SK-N-SH (cell line): ENCODE measurements at regions not wholly inside any gene's neighbourhood (a gene's known extent, or its start where the extent isn't known, plus 50 kb on each side); places are given as distances from the start of the nearest gene placed in this dataset.

Source experiments
- CTCF ChIA-PET: fragments of 300-600, 350-600 bp; formaldehyde crosslinking; extraction: SDS; loops from one replicate; lab custom pipeline; 2021; lab: Yijun Ruan, JAX
- POLR2A ChIA-PET: fragments of 350-600 bp; sonication (Branson Sonifier 250); formaldehyde crosslinking; extraction: SDS; loops from one replicate; lab custom pipeline; 2020; ENCODE audit warnings: antibody characterized with exemption, inconsistent platforms; lab: Yijun Ruan, JAX
- DNase-seq: peaks from one replicate; pipeline ENCODE4 v3.0.0; 2012
- H2AFZ ChIP-seq: fragments of 200-600 bp; sonication (generic); 2 replicates; pipeline ENCODE4 v1.8.1; 2016; ENCODE audit warnings: antibody characterized with exemption, mild to moderate bottlenecking, low read depth
- H3F3A ChIP-seq: fragments of 200-600 bp; sonication (generic); replicated peaks from 2 replicates; pipeline ENCODE3; 2016; ENCODE audit warnings: antibody characterized with exemption, mild to moderate bottlenecking; ENCODE audit not compliant: insufficient read depth
- H3K27ac ChIP-seq, 2 experiments: fragments of 200-500 bp in 1 of 2; fragments of 200-600 bp in 1 of 2; sonication (Bioruptor generic) in 1 of 2; sonication (generic), shearing (Covaris generic) in 1 of 2; 2 replicates each; pipeline versions ENCODE4 v1.5.1 to v1.6.1; 2014 to 2016; ENCODE audit warnings: low read depth in 2 of 2, inconsistent platforms in 1 of 2, low read length in 1 of 2, mild to moderate bottlenecking in 1 of 2, mixed read lengths in 1 of 2
- H3K27me3 ChIP-seq: fragments of 200-600 bp; sonication (generic), shearing (Covaris generic); 2 replicates; pipeline ENCODE4 v1.6.1; 2016; ENCODE audit warnings: mixed run types; ENCODE audit not compliant: insufficient read depth
- H3K36me3 ChIP-seq, 2 experiments: fragments of 200-500 bp in 1 of 2; fragments of 200-600 bp in 1 of 2; sonication (Bioruptor generic) in 1 of 2; sonication (generic) in 1 of 2; replicated peaks in 1 of 2; 2 replicates each; pipeline versions ENCODE3 to v1.5.1; 2014 to 2016; ENCODE audit warnings: low read length in 1 of 2, mild to moderate bottlenecking in 1 of 2; ENCODE audit not compliant: insufficient read depth in 2 of 2, control insufficient read depth in 1 of 2
- H3K4me1 ChIP-seq, 2 experiments: fragments of 200-500 bp in 1 of 2; fragments of 200-600 bp in 1 of 2; sonication (Bioruptor generic) in 1 of 2; sonication (generic), shearing (Covaris generic) in 1 of 2; 2 replicates each; pipeline versions ENCODE4 v1.5.1 to v1.6.1; 2014 to 2016; ENCODE audit warnings: low read depth in 1 of 2, low read length in 1 of 2, mixed run types in 1 of 2; ENCODE audit not compliant: insufficient read depth in 2 of 2, control insufficient read depth in 1 of 2
- H3K4me2 ChIP-seq: fragments of 200-600 bp; sonication (generic), shearing (Covaris generic); 2 replicates; pipeline ENCODE4 v1.6.1; 2017; ENCODE audit warnings: mixed run types
- H3K4me3 ChIP-seq, 2 experiments: fragments of 200-500 bp in 1 of 2; fragments of 200-600 bp in 1 of 2; sonication (Bioruptor generic) in 1 of 2; sonication (generic), shearing (Covaris generic) in 1 of 2; 2 replicates each; pipeline versions ENCODE4 v1.5.1 to v1.8.1; 2014 to 2016; ENCODE audit warnings: low read depth in 2 of 2, inconsistent platforms in 1 of 2, low read length in 1 of 2, mild to moderate bottlenecking in 1 of 2, mixed read lengths in 1 of 2, moderate library complexity in 1 of 2
- H3K79me2 ChIP-seq: fragments of 200-600 bp; sonication (generic); 2 replicates; pipeline ENCODE4 v1.8.1; 2017; ENCODE audit warnings: mild to moderate bottlenecking; ENCODE audit not compliant: insufficient read depth
- H3K9ac ChIP-seq: fragments of 200-600 bp; sonication (generic); 2 replicates; pipeline ENCODE4 v1.6.1; 2017; ENCODE audit warnings: mixed run types
- H3K9me2 ChIP-seq: fragments of 200-600 bp; sonication (generic); 2 replicates; pipeline ENCODE4 v1.6.1; 2017; ENCODE audit warnings: mixed run types
- H3K9me3 ChIP-seq: fragments of 200-600 bp; sonication (generic); 2 replicates; pipeline ENCODE4 v1.6.1; 2017; ENCODE audit warnings: mixed run types, mild to moderate bottlenecking, moderate library complexity
- H4K20me1 ChIP-seq: fragments of 200-600 bp; sonication (generic); 2 replicates; pipeline ENCODE4 v1.6.1; 2017; ENCODE audit warnings: mild to moderate bottlenecking, mixed run types; ENCODE audit not compliant: insufficient read depth
- ELF1 ChIP-seq: IDR thresholded peaks from 2 replicates; pipeline ENCODE4 v1.4.0; 2012
- EP300 ChIP-seq, 2 experiments: IDR thresholded peaks; 2 replicates each; pipeline versions ENCODE4 v1.4.0 to v1.6.1; 2012; ENCODE audit warnings: borderline replicate concordance in 1 of 2, low read depth in 1 of 2, low read length in 1 of 2
- FOSL2 ChIP-seq: IDR thresholded peaks from 2 replicates; pipeline ENCODE4 v1.4.0; 2012; ENCODE audit warnings: low read depth, mild to moderate bottlenecking, moderate library complexity, borderline replicate concordance
- GABPA ChIP-seq: IDR thresholded peaks from 2 replicates; pipeline ENCODE4 v1.4.0; 2012; ENCODE audit warnings: low read depth, mild to moderate bottlenecking
- MXI1 ChIP-seq: IDR thresholded peaks from 2 replicates; pipeline ENCODE4 v1.6.1; 2012; ENCODE audit warnings: mild to moderate bottlenecking, low read depth, low read length, improper control_type of control experiment
- POLR2AphosphoS5 ChIP-seq: IDR thresholded peaks from 2 replicates; pipeline ENCODE4 v1.6.1; 2012; ENCODE audit warnings: low read depth, low read length
- RCOR1 ChIP-seq: fragments of 150-350 bp; IDR thresholded peaks from 2 replicates; pipeline ENCODE4 v1.6.1; 2017; ENCODE audit warnings: antibody characterized with exemption, low read length
- RXRA ChIP-seq: IDR thresholded peaks from 2 replicates; pipeline ENCODE4 v1.4.0; 2012; ENCODE audit warnings: low read depth, mild to moderate bottlenecking, borderline replicate concordance
- SIN3A ChIP-seq: IDR thresholded peaks from 2 replicates; pipeline ENCODE4 v1.6.1; 2012; ENCODE audit warnings: low read depth, mild to moderate bottlenecking, low read length, moderate library complexity, borderline replicate concordance
- TCF12 ChIP-seq: IDR thresholded peaks from 2 replicates; pipeline ENCODE4 v1.4.0; 2012
- USF1 ChIP-seq: IDR thresholded peaks from 2 replicates; pipeline ENCODE4 v1.4.0; 2012; ENCODE audit warnings: low read depth, borderline replicate concordance
- WGBS: methylation state at CpG from one replicate; pipeline ENCODE4 v1.1.6; 2017; ENCODE audit warnings: low lambda C conversion rate; 5-methylcytosine and 5-hydroxymethylcytosine counted together
- TF ChIP-seq, protein P1 (sequence below): fragments of 150-350 bp; IDR thresholded peaks from 2 replicates; pipeline ENCODE4 v1.6.1; 2016; ENCODE audit warnings: mild to moderate bottlenecking, low read depth, low read length
- TF ChIP-seq, protein P2 (sequence below): IDR thresholded peaks from 2 replicates; pipeline ENCODE4 v1.4.0; 2012; ENCODE audit warnings: low read depth

- peak overlapping the region in 1 of 2 experiments; percentile 74; a peak in 2 of 4 replicates for H3K27ac ChIP-seq
- no peaks in the 10 kb centered on the region for H3K79me2 ChIP-seq
- H3K4me2 ChIP-seq, result peak overlapping the region; percentile 45; the same call in 1 of the 2 replicates
- no peak for TF ChIP-seq ELF1
- no peak for TF ChIP-seq USF1
- TF ChIP-seq GABPA, result no peak
- no peak for TF ChIP-seq SIN3A
- H3F3A ChIP-seq, result peaks cover 16% of the 10 kb centered on the region
- no peak for DNase-seq
- H3K9me2 ChIP-seq, result no peaks in the 10 kb centered on the region
- H3K36me3 ChIP-seq, result no peaks in the 10 kb centered on the region
- H3K4me3 ChIP-seq, result no peak overlapping the region
- POLR2A ChIA-PET, result no interaction called here
- H2AFZ ChIP-seq, result no peak overlapping the region
- no peaks in the 10 kb centered on the region for H3K9me3 ChIP-seq
- WGBS, result 78% methylated on average over 1 of the region's 1 CpG
- no peaks in the 10 kb centered on the region for H4K20me1 ChIP-seq
- no peaks in the 10 kb centered on the region for H3K27me3 ChIP-seq
- CTCF ChIA-PET, result no interaction called here
- peaks cover 3 to 19% of the 10 kb centered on the region in 2 experiments; a peak in 2 of 4 replicates for H3K4me1 ChIP-seq
- H3K9ac ChIP-seq, result peak overlapping the region; percentile 26; the same call in 1 of the 2 replicates
These were observed 808.2 kb downstream of the SQOR start for GRCh38 chr15:46442901-46443590.

DNA sequence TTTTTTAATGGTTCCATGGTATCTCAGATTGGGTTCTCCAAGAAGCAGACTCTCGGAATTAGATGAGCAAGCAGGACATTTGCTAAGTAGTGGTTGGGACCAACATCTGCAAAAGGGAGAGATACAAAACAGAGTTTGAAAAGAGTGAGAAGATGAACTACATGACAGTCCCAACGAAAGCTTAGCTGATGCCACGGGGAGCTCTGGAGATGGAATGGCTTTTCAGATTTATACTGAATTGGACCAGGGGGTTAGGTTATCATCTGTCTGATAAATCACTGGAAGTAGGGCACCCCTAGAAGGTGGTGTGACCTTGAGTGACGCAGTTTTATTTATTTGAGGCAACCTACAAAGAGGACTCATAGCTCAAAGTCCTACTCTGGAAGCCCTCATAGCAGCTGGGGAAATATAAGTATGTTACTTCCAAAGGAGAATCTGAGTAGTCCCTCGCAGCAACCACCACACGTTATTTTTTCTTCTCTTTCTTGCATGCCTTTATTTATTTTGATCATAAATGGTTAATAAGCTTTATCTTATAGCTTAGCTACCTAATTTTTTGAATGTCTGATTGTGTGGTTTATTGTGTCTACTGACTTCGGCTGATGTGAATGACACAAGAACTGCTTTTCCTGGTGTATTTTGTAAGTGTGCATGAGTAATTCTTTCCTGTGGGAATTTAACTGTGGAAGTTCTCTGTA is 815.4 kb downstream of the SQOR start:
- Histone ChIP-seq H3K9me2 (no peaks in the 10 kb centered on the region), H3K27me3 (no peaks in the 10 kb centered on the region), H4K20me1 (no peaks in the 10 kb centered on the region), H3K9me3 (no peaks in the 10 kb centered on the region), H3K4me2 (no peak overlapping the region), H3K9ac (no peak overlapping the region), H3K27ac (no peak overlapping the region), H3K4me3 (no peak overlapping the region), H3K4me1 (no peaks in the 10 kb centered on the region), H3K36me3 (no peaks in the 10 kb centered on the region), H2AFZ (no peak overlapping the region), H3K79me2 (no peaks in the 10 kb centered on the region), H3F3A (no peaks in the 10 kb centered on the region)
- ChIA-PET POLR2A (no interaction called here), CTCF (interaction anchor here (1.0 to 1.7 kb wide), 2 partner anchors 10 kb away, joined by 3 to 6 read pairs; no protein-coding TSS in a partner anchor)
- 42% methylated on average over 7 of the region's 7 CpGs for WGBS
- TF ChIP-seq FOSL2 (no peak), TCF12 (no peak), POLR2AphosphoS5 (no peak), RCOR1 (no peak), GABPA (no peak), SIN3A (no peak), MXI1 (no peak), RXRA (no peak), EP300 (IDR thresholded peaks at IDR 0.05; ENCODE audit: borderline replicate concordance in 1 of 2, low read depth in 1 of 2, low read length in 1 of 2) (no peak)
- TF ChIP-seq, protein P1, sequence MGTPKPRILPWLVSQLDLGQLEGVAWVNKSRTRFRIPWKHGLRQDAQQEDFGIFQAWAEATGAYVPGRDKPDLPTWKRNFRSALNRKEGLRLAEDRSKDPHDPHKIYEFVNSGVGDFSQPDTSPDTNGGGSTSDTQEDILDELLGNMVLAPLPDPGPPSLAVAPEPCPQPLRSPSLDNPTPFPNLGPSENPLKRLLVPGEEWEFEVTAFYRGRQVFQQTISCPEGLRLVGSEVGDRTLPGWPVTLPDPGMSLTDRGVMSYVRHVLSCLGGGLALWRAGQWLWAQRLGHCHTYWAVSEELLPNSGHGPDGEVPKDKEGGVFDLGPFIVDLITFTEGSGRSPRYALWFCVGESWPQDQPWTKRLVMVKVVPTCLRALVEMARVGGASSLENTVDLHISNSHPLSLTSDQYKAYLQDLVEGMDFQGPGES, result no peak
- TF ChIP-seq, protein P2, sequence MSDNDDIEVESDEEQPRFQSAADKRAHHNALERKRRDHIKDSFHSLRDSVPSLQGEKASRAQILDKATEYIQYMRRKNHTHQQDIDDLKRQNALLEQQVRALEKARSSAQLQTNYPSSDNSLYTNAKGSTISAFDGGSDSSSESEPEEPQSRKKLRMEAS, result no peak
- no peak for DNase-seq
